ENCODE measurements at regions not wholly inside any gene's neighbourhood (a gene's known extent, or its start where the extent isn't known, plus 50 kb on each side); places are given as distances from the start of the nearest gene placed in this dataset.

DNA sequence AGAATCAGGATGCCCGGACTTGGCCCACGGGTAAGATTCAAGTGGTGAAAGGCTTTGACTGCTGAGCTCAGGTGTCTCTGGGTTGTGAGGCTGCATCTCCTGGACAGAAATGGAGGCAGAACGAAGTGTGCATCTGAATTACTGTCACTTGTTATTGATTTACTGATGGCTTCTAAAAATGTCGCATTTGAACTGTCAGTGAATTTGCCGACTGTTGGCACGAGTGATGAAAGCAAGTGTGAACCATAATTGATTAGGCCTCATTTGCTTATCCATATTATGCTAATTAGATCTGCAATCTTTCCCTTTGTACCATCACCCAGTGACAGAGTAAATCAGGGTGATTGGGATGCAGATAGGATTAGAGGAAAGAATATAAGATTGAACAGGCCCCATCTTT is 252.4 kb downstream of the NUF2 start:
- ChIA-PET POLR2A (no interaction called here), CTCF (no interaction called here)
- DNase-seq (ENCODE audit: low read depth, low spot score) (no peak), FAIRE-seq (no peak)
- intact Hi-C loops (cut with micrococcal nuclease): loop anchor here (10.0 kb wide), 1 partner anchor 91 kb away; no protein-coding TSS in a partner anchor
- Histone ChIP-seq H3K4me1 (ENCODE audit: control insufficient read depth, extremely low read depth, insufficient read depth, low read length) (no peaks in the 10 kb centered on the region), H3K36me3 (ENCODE audit: control insufficient read depth in 2 of 2, extremely low read depth in 1 of 2, insufficient read depth in 2 of 2, low read length in 2 of 2) (no peaks in the 10 kb centered on the region), H3K9me1 (replicated peaks; ENCODE audit: control insufficient read depth, extremely low read depth, insufficient read depth, low read length) (no peaks in the 10 kb centered on the region), H3K79me2 (ENCODE audit: control insufficient read depth, insufficient read depth, low read length) (no peaks in the 10 kb centered on the region), H3K27me3 (ENCODE audit: control insufficient read depth in 2 of 2, insufficient read depth in 2 of 2, low read length in 2 of 2) (no peaks in the 10 kb centered on the region), H3K4me3 (replicated peaks in 1 of 3; ENCODE audit: insufficient read depth in 1 of 3, low read depth in 1 of 3, low read length in 3 of 3) (no peak overlapping the region), H3K4me2 (ENCODE audit: insufficient read depth, low read length) (no peak overlapping the region), H3K9ac (replicated peaks; ENCODE audit: extremely low read depth, insufficient read depth, low read length) (no peak overlapping the region), H4K20me1 (replicated peaks; ENCODE audit: control insufficient read depth, extremely low read depth, insufficient read depth, low read length) (no peaks in the 10 kb centered on the region), H2AFZ (ENCODE audit: low read depth, low read length) (no peak overlapping the region), H3K27ac (ENCODE audit: insufficient read depth, low read depth, low read length) (no peak overlapping the region), H3K9me3 (replicated peaks; ENCODE audit: control insufficient read depth, insufficient read depth, low read length) (no peaks in the 10 kb centered on the region)
- dilution Hi-C loops (cut with MboI; ENCODE audit: extremely low pct_ligation_motif_present, low sequenced_read_pairs): no loop called here
- no TSS peak for BruUV-seq (replicated peaks)
- TF ChIP-seq FOS (IDR thresholded peaks at IDR 0.05; ENCODE audit: borderline replicate concordance, insufficient read depth, low read length): no peak
- no peak for TF ChIP-seq JUN (IDR thresholded peaks at IDR 0.05; ENCODE audit: borderline replicate concordance, insufficient read depth, insufficient read length, low read depth)
- TF ChIP-seq, protein P1, sequence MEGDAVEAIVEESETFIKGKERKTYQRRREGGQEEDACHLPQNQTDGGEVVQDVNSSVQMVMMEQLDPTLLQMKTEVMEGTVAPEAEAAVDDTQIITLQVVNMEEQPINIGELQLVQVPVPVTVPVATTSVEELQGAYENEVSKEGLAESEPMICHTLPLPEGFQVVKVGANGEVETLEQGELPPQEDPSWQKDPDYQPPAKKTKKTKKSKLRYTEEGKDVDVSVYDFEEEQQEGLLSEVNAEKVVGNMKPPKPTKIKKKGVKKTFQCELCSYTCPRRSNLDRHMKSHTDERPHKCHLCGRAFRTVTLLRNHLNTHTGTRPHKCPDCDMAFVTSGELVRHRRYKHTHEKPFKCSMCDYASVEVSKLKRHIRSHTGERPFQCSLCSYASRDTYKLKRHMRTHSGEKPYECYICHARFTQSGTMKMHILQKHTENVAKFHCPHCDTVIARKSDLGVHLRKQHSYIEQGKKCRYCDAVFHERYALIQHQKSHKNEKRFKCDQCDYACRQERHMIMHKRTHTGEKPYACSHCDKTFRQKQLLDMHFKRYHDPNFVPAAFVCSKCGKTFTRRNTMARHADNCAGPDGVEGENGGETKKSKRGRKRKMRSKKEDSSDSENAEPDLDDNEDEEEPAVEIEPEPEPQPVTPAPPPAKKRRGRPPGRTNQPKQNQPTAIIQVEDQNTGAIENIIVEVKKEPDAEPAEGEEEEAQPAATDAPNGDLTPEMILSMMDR (IDR thresholded peaks at IDR 0.05; ENCODE audit: extremely low read depth in 1 of 2, insufficient read depth in 1 of 2, low read depth in 1 of 2, low read length in 2 of 2): no peak
- no peak for TF ChIP-seq POLR2AphosphoS5 (IDR thresholded peaks at IDR 0.05; ENCODE audit: insufficient read depth, low read depth, low read length)
- TF ChIP-seq, protein P2, sequence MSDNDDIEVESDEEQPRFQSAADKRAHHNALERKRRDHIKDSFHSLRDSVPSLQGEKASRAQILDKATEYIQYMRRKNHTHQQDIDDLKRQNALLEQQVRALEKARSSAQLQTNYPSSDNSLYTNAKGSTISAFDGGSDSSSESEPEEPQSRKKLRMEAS (IDR thresholded peaks at IDR 0.05; ENCODE audit: insufficient read depth, insufficient read length): no peak
- TF ChIP-seq POLR2A (IDR thresholded peaks at IDR 0.05; ENCODE audit: low read depth, low read length): no peak
- no peak for TF ChIP-seq MYC (IDR thresholded peaks at IDR 0.05; ENCODE audit: low read depth, low read length)
- no peak for TF ChIP-seq EZH2 (IDR thresholded peaks at IDR 0.05; ENCODE audit: borderline replicate concordance, low read depth, low read length, severe bottlenecking)
- TF ChIP-seq GATA2 (IDR thresholded peaks at IDR 0.05; ENCODE audit: insufficient read depth, insufficient read length, low read depth, low read length): no peak
